Neuronal stem cell (in vitro differentiated cells): ENCODE measurements at regions not wholly inside any gene's neighbourhood (a gene's known extent, or its start where the extent isn't known, plus 50 kb on each side); places are given as distances from the start of the nearest gene placed in this dataset.

Experiments
- DNase-seq: peaks from one replicate; pipeline ENCODE4 v3.0.0-alpha.2; 2013; ENCODE audit warnings: low spot score
- H2AFZ ChIP-seq: one replicate; pipeline ENCODE4 v1.6.1; 2013; ENCODE audit warnings: mild to moderate bottlenecking, low read length, inconsistent platforms
- H2AK5ac ChIP-seq: 2 replicates; pipeline ENCODE4 v1.6.1; 2013; ENCODE audit warnings: low read depth, mild to moderate bottlenecking, inconsistent platforms, low read length, moderate library complexity, mixed read lengths
- H2BK120ac ChIP-seq: 2 replicates; pipeline ENCODE4 v1.6.1; 2013; ENCODE audit warnings: low read depth, mild to moderate bottlenecking, inconsistent platforms, low read length, moderate library complexity, mixed read lengths
- H2BK12ac ChIP-seq: one replicate; pipeline ENCODE4 v1.6.1; 2013; ENCODE audit warnings: low read length, inconsistent platforms
- H2BK15ac ChIP-seq: 2 replicates; pipeline ENCODE4 v1.6.1; 2013; ENCODE audit warnings: mild to moderate bottlenecking, low read length, inconsistent platforms, mixed read lengths
- H2BK5ac ChIP-seq: one replicate; pipeline ENCODE4 v1.6.1; 2013; ENCODE audit warnings: inconsistent platforms, mild to moderate bottlenecking, low read length, moderate library complexity
- H3K14ac ChIP-seq: one replicate; pipeline ENCODE4 v1.6.1; 2013; ENCODE audit warnings: low read length, inconsistent platforms
- H3K18ac ChIP-seq: 2 replicates; pipeline ENCODE4 v1.6.1; 2013; ENCODE audit warnings: low read length, inconsistent platforms
- H3K23ac ChIP-seq: 2 replicates; pipeline ENCODE4 v1.6.1; 2013; ENCODE audit warnings: low read depth, mild to moderate bottlenecking, mixed read lengths, low read length, inconsistent platforms; ENCODE audit not compliant: poor library complexity
- H3K27ac ChIP-seq: replicated peaks from 3 replicates; pipeline ENCODE4 v1.5.1; 2013; ENCODE audit warnings: low read length, inconsistent platforms
- H3K27me3 ChIP-seq, 3 experiments: 2 replicates each; pipeline ENCODE4 v1.6.1; 2013; ENCODE audit warnings: low read length in 3 of 3, mild to moderate bottlenecking in 2 of 3, inconsistent platforms in 1 of 3, low read depth in 1 of 3, mixed read lengths in 1 of 3, moderate library complexity in 1 of 3; ENCODE audit not compliant: control insufficient read depth in 3 of 3, insufficient read depth in 3 of 3
- H3K36me3 ChIP-seq, 2 donors: replicated peaks in 1 of 2; 2 replicates each; pipeline ENCODE4 v1.6.1; 2013; ENCODE audit warnings: low read length in 2 of 2; ENCODE audit not compliant: control insufficient read depth in 2 of 2, insufficient read depth in 2 of 2
- H3K4ac ChIP-seq: 2 replicates; pipeline ENCODE4 v1.6.1; 2013; ENCODE audit warnings: inconsistent platforms, mild to moderate bottlenecking, low read length, moderate library complexity
- H3K4me1 ChIP-seq, 2 donors: 1 replicate in 1 of 2; 2 replicates in 1 of 2; pipeline ENCODE4 v1.6.1; 2013; ENCODE audit warnings: low read length in 2 of 2, low read depth in 1 of 2; ENCODE audit not compliant: control insufficient read depth in 2 of 2, insufficient read depth in 1 of 2
- H3K4me2 ChIP-seq: one replicate; pipeline ENCODE4 v1.6.1; 2013; ENCODE audit warnings: mild to moderate bottlenecking, low read length, inconsistent platforms; ENCODE audit not compliant: insufficient read depth, poor library complexity, severe bottlenecking
- H3K4me3 ChIP-seq, 2 donors: 2 replicates each; pipeline ENCODE4 v1.5.1; 2013; ENCODE audit warnings: low read length in 2 of 2, mild to moderate bottlenecking in 2 of 2, inconsistent platforms in 1 of 2, moderate library complexity in 1 of 2
- H3K79me1 ChIP-seq: one replicate; pipeline ENCODE4 v1.6.1; 2013; ENCODE audit warnings: low read depth, mild to moderate bottlenecking, inconsistent platforms, low read length, moderate library complexity
- H3K9ac ChIP-seq: one replicate; pipeline ENCODE4 v1.6.1; 2013; ENCODE audit warnings: mild to moderate bottlenecking, low read depth, low read length, inconsistent platforms; ENCODE audit not compliant: poor library complexity
- H3K9me3 ChIP-seq, 2 donors: replicated peaks in 1 of 2; 2 replicates each; pipeline versions ENCODE3 to v1.6.1; 2013; ENCODE audit warnings: low read length in 2 of 2, mild to moderate bottlenecking in 2 of 2, inconsistent platforms in 1 of 2, low read depth in 1 of 2, mixed read lengths in 1 of 2, moderate library complexity in 1 of 2; ENCODE audit not compliant: control insufficient read depth in 2 of 2, insufficient read depth in 1 of 2
- H4K8ac ChIP-seq: one replicate; pipeline ENCODE4 v1.6.1; 2013; ENCODE audit warnings: low read depth, mild to moderate bottlenecking, inconsistent platforms, low read length, moderate library complexity
- H4K91ac ChIP-seq: one replicate; pipeline ENCODE4 v1.6.1; 2013; ENCODE audit warnings: low read length, low read depth, mild to moderate bottlenecking, inconsistent platforms; ENCODE audit not compliant: poor library complexity
- WGBS, 2 donors: extraction: QIAGEN DNeasy Blood & Tissue Kit; methylation state at CpG; one replicate each; pipeline ENCODE4 v1.1.7; 2013; ENCODE audit warnings: missing lambda C conversion rate in 2 of 2, mixed read lengths in 1 of 2; ENCODE audit not compliant: insufficient read length in 2 of 2, insufficient replicate concordance in 1 of 2; ENCODE audit errors: extremely low coverage in 2 of 2; 5-methylcytosine and 5-hydroxymethylcytosine counted together

GRCh38 chr5:31137676-31138075 lies 55.8 kb upstream of the CDH6 start:
- H3K4me2 ChIP-seq = no peak overlapping the region
- H2BK12ac ChIP-seq = no peak overlapping the region
- no peak overlapping the region for H2BK15ac ChIP-seq
- no peak overlapping the region for H3K18ac ChIP-seq
- no peak for DNase-seq
- H3K9me3 ChIP-seq = no peaks in the 10 kb centered on the region
- no peak overlapping the region for H2AFZ ChIP-seq
- no peak overlapping the region for H2BK120ac ChIP-seq
- no peak overlapping the region for H2AK5ac ChIP-seq
- no peak overlapping the region for H3K4me3 ChIP-seq
- no peaks in the 10 kb centered on the region for H3K36me3 ChIP-seq
- no peak overlapping the region for H3K9ac ChIP-seq
- no peak overlapping the region for H2BK5ac ChIP-seq
- no CpG with 5 or more reads among the region's 2 CpGs for WGBS, 2 donors
- H3K4me1 ChIP-seq = peaks cover 0 to 1% of the 10 kb centered on the region in 2 donors
- H4K91ac ChIP-seq = no peak overlapping the region
- no peaks in the 10 kb centered on the region for H3K27me3 ChIP-seq
- H3K4ac ChIP-seq = no peak overlapping the region
- no peak overlapping the region for H3K27ac ChIP-seq
- H3K79me1 ChIP-seq = no peaks in the 10 kb centered on the region
- H3K23ac ChIP-seq = no peak overlapping the region
- H3K14ac ChIP-seq = no peak overlapping the region
- H4K8ac ChIP-seq = no peak overlapping the region

GRCh38 chr5:31135542-31135941 lies 57.9 kb upstream of the CDH6 start:
- H4K8ac ChIP-seq = no peak overlapping the region
- H3K9ac ChIP-seq = no peak overlapping the region
- no peak overlapping the region for H2BK5ac ChIP-seq
- H3K18ac ChIP-seq = no peak overlapping the region
- no peak overlapping the region for H4K91ac ChIP-seq
- H3K27ac ChIP-seq = no peak overlapping the region
- DNase-seq = no peak
- no peak overlapping the region for H3K23ac ChIP-seq
- no peaks in the 10 kb centered on the region for H3K79me1 ChIP-seq
- H3K4me2 ChIP-seq = no peak overlapping the region
- no peak overlapping the region for H2AFZ ChIP-seq
- peaks cover 0 to 1% of the 10 kb centered on the region in 2 donors for H3K4me1 ChIP-seq
- no peaks in the 10 kb centered on the region for H3K9me3 ChIP-seq
- H3K27me3 ChIP-seq = no peaks in the 10 kb centered on the region
- no peak overlapping the region for H2BK120ac ChIP-seq
- no CpG with 5 or more reads among the region's 5 CpGs for WGBS, 2 donors
- no peaks in the 10 kb centered on the region for H3K36me3 ChIP-seq
- no peak overlapping the region for H2BK12ac ChIP-seq
- H2BK15ac ChIP-seq = no peak overlapping the region
- H3K4ac ChIP-seq = no peak overlapping the region
- H3K14ac ChIP-seq = no peak overlapping the region
- H3K4me3 ChIP-seq = no peak overlapping the region
- H2AK5ac ChIP-seq = no peak overlapping the region

GRCh38 chr5:31133488-31133887 lies 60.0 kb upstream of the CDH6 start:
- no peak overlapping the region for H2AK5ac ChIP-seq
- H3K27ac ChIP-seq = no peak overlapping the region
- no peak for DNase-seq
- no peak overlapping the region for H2BK15ac ChIP-seq
- H2BK5ac ChIP-seq = no peak overlapping the region
- no peak overlapping the region for H2BK120ac ChIP-seq
- H3K9me3 ChIP-seq = no peaks in the 10 kb centered on the region
- H3K36me3 ChIP-seq = no peaks in the 10 kb centered on the region
- WGBS, 2 donors = no CpG with 5 or more reads among the region's 4 CpGs
- H3K4ac ChIP-seq = no peak overlapping the region
- H2BK12ac ChIP-seq = no peak overlapping the region
- no peak overlapping the region for H4K91ac ChIP-seq
- no peak overlapping the region for H3K4me2 ChIP-seq
- no peak overlapping the region for H3K23ac ChIP-seq
- no peaks in the 10 kb centered on the region for H3K4me1 ChIP-seq
- H2AFZ ChIP-seq = no peak overlapping the region
- H3K9ac ChIP-seq = no peak overlapping the region
- H3K27me3 ChIP-seq = peaks cover 0 to 9% (median 0%) of the 10 kb centered on the region in 3 experiments
- H3K4me3 ChIP-seq = no peak overlapping the region
- H3K79me1 ChIP-seq = no peaks in the 10 kb centered on the region
- no peak overlapping the region for H4K8ac ChIP-seq
- no peak overlapping the region for H3K18ac ChIP-seq
- no peak overlapping the region for H3K14ac ChIP-seq

- Histone ChIP-seq H3K4ac (no peak overlapping the region), H3K9ac (no peak overlapping the region), H3K27me3 (peaks cover 0 to 9% (median 0%) of the 10 kb centered on the region in 3 experiments), H3K9me3 (peaks cover 0 to 3% of the 10 kb centered on the region in 2 donors), H3K36me3 (no peaks in the 10 kb centered on the region), H2BK5ac (no peak overlapping the region), H4K8ac (no peak overlapping the region), H3K18ac (no peak overlapping the region), H2BK120ac (no peak overlapping the region), H2AK5ac (no peak overlapping the region), H3K14ac (no peak overlapping the region), H2AFZ (no peak overlapping the region), H3K4me1 (no peaks in the 10 kb centered on the region), H4K91ac (no peak overlapping the region), H3K23ac (no peak overlapping the region), H3K4me3 (no peak overlapping the region), H3K27ac (no peak overlapping the region), H2BK15ac (no peak overlapping the region), H2BK12ac (no peak overlapping the region), H3K79me1 (no peaks in the 10 kb centered on the region), H3K4me2 (no peak overlapping the region)
- no peak for DNase-seq
- no CpG with 5 or more reads among the region's 10 CpGs for WGBS, 2 donors
Measured at GRCh38 chr5:31131381-31131891, 62.0 kb upstream of the CDH6 start.
